Endometrial microvascular endothelial cells (primary cell): ENCODE measurements at regions not wholly inside any gene's neighbourhood (a gene's known extent, or its start where the extent isn't known, plus 50 kb on each side); places are given as distances from the start of the nearest gene placed in this dataset.
"Not testable (repeated sequence)": the region's sequence is repeated elsewhere in the genome, so short reads cannot be mapped to it uniquely, and the experiment has no call there.

Source experiments
- in situ Hi-C: cut with HindIII; loops from 2 replicates; pipeline ENCODE4 v1.10.0; 2017; ENCODE audit warnings: low sequenced_read_pairs, low pct_unique_long_range_greater_than_20kb; ENCODE audit errors: inconsistent ontology term

- in situ Hi-C loops: not testable (repeated sequence)
Observed at GRCh38 chr6:22215474-22215873, 81.4 kb downstream of the PRL start.

GRCh38 chr6:22218410-22218809 lies 78.4 kb downstream of the PRL start:
- in situ Hi-C loops: no loop called here

GRCh38 chr6:22219925-22220324 lies 76.9 kb downstream of the PRL start:
- in situ Hi-C loops: no loop called here

DNA sequence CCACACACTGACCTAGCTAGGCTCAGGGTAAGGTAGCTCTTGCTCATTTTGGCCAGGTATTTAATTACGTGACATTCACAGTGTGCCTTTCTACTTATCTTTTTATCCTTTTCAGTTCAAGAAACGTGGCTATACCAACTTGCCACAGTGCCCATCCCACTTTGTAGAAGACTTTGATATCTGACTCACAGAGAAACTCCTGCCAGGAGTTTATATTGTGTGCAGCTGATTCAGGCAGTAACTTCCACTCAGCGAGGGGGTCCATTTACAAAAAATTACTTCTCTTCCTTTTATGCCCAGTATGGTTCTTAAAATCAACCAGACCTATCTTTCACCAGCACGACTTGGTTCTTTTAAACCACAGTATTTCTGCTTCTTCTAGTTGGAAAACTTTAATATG lies 75.6 kb downstream of the PRL start:
- in situ Hi-C loops: no loop called here

DNA sequence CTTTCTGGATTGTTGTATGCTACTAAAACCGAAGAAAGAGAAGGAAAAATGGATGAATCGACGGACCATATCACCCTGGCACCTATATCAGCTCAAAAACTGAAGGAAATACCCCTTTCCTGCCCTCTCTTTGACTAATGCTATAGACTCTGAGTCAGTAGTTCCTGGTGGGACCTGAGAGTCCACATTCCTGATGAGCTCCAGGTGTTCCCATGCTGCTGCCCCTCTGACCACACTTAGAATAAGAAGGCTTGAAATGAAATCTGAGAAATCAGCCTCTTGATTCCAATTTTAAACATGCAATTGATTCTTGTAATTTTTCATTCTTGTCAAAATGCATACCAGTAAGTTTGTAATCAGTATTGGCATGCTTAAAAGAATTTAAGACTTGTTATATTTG lies 75.2 kb downstream of the PRL start:
- in situ Hi-C loops: no loop called here

GRCh38 chr6:22222469-22222868 lies 74.4 kb downstream of the PRL start:
- in situ Hi-C loops: no loop called here

DNA sequence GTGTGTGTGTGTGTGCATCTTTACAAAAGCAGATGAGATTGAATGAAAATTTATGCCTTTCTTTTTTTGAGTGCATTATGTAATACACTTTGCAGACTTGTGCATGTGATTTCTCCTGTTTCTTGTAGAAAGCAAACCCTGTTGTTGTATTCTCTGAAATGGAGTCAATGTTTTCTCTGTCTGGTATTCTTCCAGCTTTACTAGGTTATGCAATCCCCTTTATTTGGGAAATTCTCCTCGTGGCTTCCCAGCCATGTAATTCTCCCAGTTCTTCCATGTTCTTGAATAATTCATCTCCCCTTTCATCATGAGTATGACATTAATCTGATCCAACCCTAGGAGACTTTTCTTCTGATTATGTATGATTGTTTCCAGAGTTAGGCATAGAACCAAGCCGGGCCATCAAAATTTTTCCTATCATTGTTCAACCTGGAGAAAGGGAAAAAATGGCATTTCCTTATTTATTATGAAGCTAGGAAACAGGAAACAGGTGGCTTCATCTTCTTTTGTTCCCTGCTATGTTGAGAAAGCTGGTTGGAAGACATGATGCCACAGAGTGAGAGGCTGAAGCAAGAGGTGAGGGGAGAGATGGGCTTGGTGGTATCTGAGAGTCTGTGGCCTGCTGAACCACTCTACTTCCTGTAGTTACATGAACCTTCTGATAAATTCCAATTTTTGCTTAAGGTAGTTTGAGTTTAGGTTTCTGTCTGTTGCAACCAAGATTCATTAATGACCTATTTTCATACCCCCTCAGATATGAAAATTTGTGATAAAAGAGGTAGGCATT lies 68.8 kb downstream of the PRL start:
- in situ Hi-C loops: no loop called here

GRCh38 chr6:22231050-22231449 lies 65.8 kb downstream of the PRL start:
- in situ Hi-C loops: no loop called here

DNA sequence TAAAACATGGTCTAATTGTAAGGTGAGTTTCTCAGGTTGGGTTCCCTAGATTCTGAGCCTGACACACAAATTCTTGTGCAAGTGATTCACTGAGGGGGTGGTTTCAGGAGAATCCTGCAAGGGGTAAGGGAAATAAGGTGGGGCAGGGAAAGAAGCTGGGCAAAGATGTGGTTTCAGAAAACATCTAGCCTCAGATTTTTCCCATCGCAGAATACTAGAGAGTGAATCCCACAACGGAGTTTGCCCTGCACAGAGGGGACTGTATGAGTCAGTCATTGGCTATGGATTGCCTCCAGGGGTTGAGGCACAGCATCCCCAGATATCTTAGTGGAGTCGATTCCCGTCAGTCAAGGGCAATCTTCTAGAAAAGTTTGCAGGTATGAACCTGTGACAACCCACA lies 65.2 kb downstream of the PRL start:
- in situ Hi-C loops: no loop called here

DNA sequence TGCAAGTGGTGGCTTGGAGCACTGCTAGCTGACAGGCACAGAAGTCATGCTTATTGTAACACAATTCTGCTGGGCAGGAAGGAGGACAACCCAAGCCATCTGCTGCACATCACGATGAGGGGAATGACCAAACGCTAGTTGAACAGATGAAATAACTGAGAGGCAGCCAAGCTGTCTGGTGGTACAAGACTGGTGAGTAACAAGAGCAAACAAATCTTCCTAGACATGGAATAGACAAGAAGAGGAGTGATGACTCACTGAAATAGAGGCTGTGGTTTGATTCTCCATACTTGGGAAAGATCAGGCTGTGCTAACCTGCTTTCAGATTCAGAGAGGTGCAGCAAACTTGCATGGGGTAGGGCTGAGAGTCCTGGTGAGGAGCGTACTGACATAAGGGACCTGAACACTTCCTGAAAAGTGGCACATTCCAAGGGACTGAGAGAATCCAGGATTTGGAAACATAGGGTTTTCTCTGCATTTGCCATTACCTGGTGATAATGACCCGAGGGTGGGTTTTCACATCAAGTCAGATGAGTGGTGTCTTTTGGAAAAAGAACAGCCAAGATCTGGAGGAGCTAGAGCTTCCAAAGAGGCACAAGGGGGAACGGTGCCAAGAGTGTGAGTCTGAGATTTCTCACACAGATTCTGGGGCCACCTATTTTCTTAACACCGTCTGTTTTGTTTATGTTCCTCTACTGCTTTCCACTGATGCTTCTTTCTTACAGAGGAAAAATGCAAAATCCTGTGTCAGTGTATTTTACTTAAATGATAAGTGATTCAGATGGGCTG lies 60.0 kb downstream of the PRL start:
- in situ Hi-C loops: no loop called here
